GM19463 (cell line): ENCODE measurements at regions not wholly inside any gene's neighbourhood (a gene's known extent, or its start where the extent isn't known, plus 50 kb on each side); places are given as distances from the start of the nearest gene placed in this dataset.
A peak's percentile ranks its signal among the peaks of the same experiment; 100 is the strongest.
"Not testable (repeated sequence)": the region's sequence is repeated elsewhere in the genome, so short reads cannot be mapped to it uniquely, and the experiment has no call there.

Experiments
- ATAC-seq: cut with Tn5 transposase; IDR thresholded peaks from one replicate; pipeline ENCODE4 v1.9.1; 2021; ENCODE audit warnings: mild to moderate bottlenecking, moderate library complexity; ENCODE audit not compliant: unreplicated experiment

- ATAC-seq: not testable (repeated sequence)
Observed at GRCh38 chr4:49117951-49118350, 131.9 kb downstream of the CWH43 start.

- ATAC-seq: peak; percentile 47
Observed at GRCh38 chr4:49118379-49119212, 132.5 kb downstream of the CWH43 start.

GRCh38 chr4:49119345-49119744 lies 133.3 kb downstream of the CWH43 start:
- peak; percentile 18 for ATAC-seq

- ATAC-seq: not testable (repeated sequence)
Observed at GRCh38 chr4:49120042-49120779, 134.1 kb downstream of the CWH43 start.

GRCh38 chr4:49120804-49121203 lies 134.7 kb downstream of the CWH43 start:
- not testable (repeated sequence) for ATAC-seq

GRCh38 chr4:49126443-49126842 lies 140.4 kb downstream of the CWH43 start:
- ATAC-seq: not testable (repeated sequence)

GRCh38 chr4:49126858-49127257 lies 140.8 kb downstream of the CWH43 start:
- not testable (repeated sequence) for ATAC-seq

- not testable (repeated sequence) for ATAC-seq
Observed at GRCh38 chr4:49129385-49129784, 143.3 kb downstream of the CWH43 start.

GRCh38 chr4:49129870-49130269 lies 143.8 kb downstream of the CWH43 start:
- ATAC-seq: not testable (repeated sequence)

- ATAC-seq: not testable (repeated sequence)
Observed at GRCh38 chr4:49130724-49131123, 144.6 kb downstream of the CWH43 start.

- ATAC-seq: peak; percentile 41
Observed at GRCh38 chr4:49137043-49137442, 151.0 kb downstream of the CWH43 start.

GRCh38 chr4:49137961-49138360 lies 151.9 kb downstream of the CWH43 start:
- ATAC-seq: not testable (repeated sequence)

- not testable (repeated sequence) for ATAC-seq
Observed at GRCh38 chr4:49138818-49139217, 152.7 kb downstream of the CWH43 start.

- ATAC-seq: not testable (repeated sequence)
Observed at GRCh38 chr4:49139513-49139912, 153.4 kb downstream of the CWH43 start.

GRCh38 chr4:49140351-49140750 lies 154.3 kb downstream of the CWH43 start:
- ATAC-seq: not testable (repeated sequence)

GRCh38 chr4:49141955-49142354 lies 155.9 kb downstream of the CWH43 start:
- ATAC-seq: not testable (repeated sequence)

GRCh38 chr4:49147143-49147542 lies 161.1 kb downstream of the CWH43 start:
- ATAC-seq: peak; percentile 48

- not testable (repeated sequence) for ATAC-seq
Observed at GRCh38 chr4:49147596-49147995, 161.5 kb downstream of the CWH43 start.

GRCh38 chr4:49149006-49149975 lies 163.2 kb downstream of the CWH43 start:
- peak; percentile 63 for ATAC-seq

- ATAC-seq: not testable (repeated sequence)
Observed at GRCh38 chr4:49150351-49151083, 164.4 kb downstream of the CWH43 start.
